Esophagus squamous epithelium (tissue), 5 donors: ENCODE measurements at regions not wholly inside any gene's neighbourhood (a gene's known extent, or its start where the extent isn't known, plus 50 kb on each side); places are given as distances from the start of the nearest gene placed in this dataset.
"Not testable (repeated sequence)": the region's sequence is repeated elsewhere in the genome, so short reads cannot be mapped to it uniquely, and the experiment has no call there.

Experiments used
- DNase-seq: peaks from one replicate; lab custom pipeline; 2025; lab: John Stamatoyannopoulos, UW
- H3K27ac ChIP-seq, 4 donors: fragments of 200-600 bp; sonication (generic); one replicate each; pipeline ENCODE4 v1.5.1; 2016 to 2019; ENCODE audit warnings: mild to moderate bottlenecking in 1 of 4
- H3K27me3 ChIP-seq, 4 donors: fragments of 200-600 bp; sonication (generic); 1 replicate in 3 of 4; 2 replicates in 1 of 4; pipeline versions ENCODE4 v1.5.1 to v1.6.0; 2017 to 2021; ENCODE audit warnings: antibody characterized with exemption in 1 of 4
- H3K36me3 ChIP-seq, 3 donors: fragments of 200-600 bp; sonication (generic); one replicate each; pipeline ENCODE4 v1.5.1; 2016 to 2019
- H3K4me1 ChIP-seq, 3 donors: fragments of 200-600 bp; sonication (generic); one replicate each; pipeline ENCODE4 v1.5.1; 2017 to 2019
- H3K4me3 ChIP-seq, 4 donors: fragments of 200-600 bp; sonication (generic); 1 replicate in 3 of 4; 2 replicates in 1 of 4; pipeline ENCODE4 v1.5.1; 2016 to 2019; ENCODE audit warnings: mild to moderate bottlenecking in 2 of 4, moderate library complexity in 1 of 4
- H3K9me3 ChIP-seq, 3 donors: fragments of 200-600 bp; sonication (generic); one replicate each; pipeline ENCODE4 v1.5.1; 2016 to 2019
- POLR2A ChIP-seq, 4 donors: fragments of 450-650 bp; IDR thresholded peaks; one replicate each; pipeline ENCODE4 v1.6.1; 2017; ENCODE audit warnings: antibody characterized with exemption in 4 of 4, mild to moderate bottlenecking in 4 of 4, moderate library complexity in 3 of 4
- WGBS, 2 donors: methylation state at CpG; one replicate each; pipeline ENCODE4 v1.1.5; 2018; 5-methylcytosine and 5-hydroxymethylcytosine counted together
- intact Hi-C: fragments of 100-400 bp; cut with DNase I; formaldehyde crosslinking; loops from one replicate; pipeline ENCODE4 v1.15.0; 2022
- TF ChIP-seq, protein P1 (sequence below), 6 experiments: fragments of 450-650 bp in 4 of 6; fragments of 200-600 bp in 2 of 6; sonication (generic) in 2 of 6; IDR thresholded peaks; one replicate each; pipeline ENCODE4 v1.5.1; 2016 to 2019; ENCODE audit warnings: antibody characterized with exemption in 6 of 6, mild to moderate bottlenecking in 4 of 6, moderate library complexity in 4 of 6
- donor health status: DM: yes; HTN: yes; CAD: no.

DNA sequence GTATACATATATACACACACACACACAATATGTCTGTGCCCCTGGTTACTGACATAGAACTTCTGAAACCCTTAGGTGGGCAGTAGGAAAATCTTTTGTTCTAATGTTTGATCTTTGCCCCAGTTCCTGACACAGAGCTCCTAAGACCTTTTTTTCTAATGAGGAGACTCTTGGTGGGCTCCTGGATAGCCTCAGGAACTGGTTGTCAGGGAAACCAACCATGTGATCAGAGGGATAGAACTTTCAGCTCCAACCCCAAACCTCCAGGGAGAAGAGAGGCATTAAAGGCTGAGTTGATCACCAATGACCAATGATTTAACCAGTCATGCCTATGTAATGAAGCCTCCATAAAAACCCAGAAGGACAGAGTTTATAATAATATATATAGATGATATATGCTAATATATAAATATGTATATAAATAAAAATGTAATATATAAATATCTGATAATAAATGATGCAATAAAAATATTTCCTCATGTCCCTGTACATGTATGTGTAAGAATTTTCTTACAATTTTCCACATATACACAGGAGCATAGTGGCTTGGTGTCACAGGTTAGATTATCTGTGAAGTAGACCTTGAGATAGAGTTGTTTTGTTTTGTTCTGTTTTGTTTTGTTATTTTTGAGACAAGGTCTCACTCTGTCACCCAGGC is 93.3 kb downstream of the GPX5 start:
- Histone ChIP-seq H3K9me3 (no peaks in the 10 kb centered on the region), H3K36me3 (no peaks in the 10 kb centered on the region), H3K4me1 (no peaks in the 10 kb centered on the region), H3K27me3 (peaks cover 0 to 69% (median 0%) of the 10 kb centered on the region in 4 donors), H3K27ac (no peak overlapping the region), H3K4me3 (no peak overlapping the region)
- no peak for DNase-seq
- no peak for TF ChIP-seq POLR2A (IDR thresholded peaks at IDR 0.05)
- TF ChIP-seq, protein P1, sequence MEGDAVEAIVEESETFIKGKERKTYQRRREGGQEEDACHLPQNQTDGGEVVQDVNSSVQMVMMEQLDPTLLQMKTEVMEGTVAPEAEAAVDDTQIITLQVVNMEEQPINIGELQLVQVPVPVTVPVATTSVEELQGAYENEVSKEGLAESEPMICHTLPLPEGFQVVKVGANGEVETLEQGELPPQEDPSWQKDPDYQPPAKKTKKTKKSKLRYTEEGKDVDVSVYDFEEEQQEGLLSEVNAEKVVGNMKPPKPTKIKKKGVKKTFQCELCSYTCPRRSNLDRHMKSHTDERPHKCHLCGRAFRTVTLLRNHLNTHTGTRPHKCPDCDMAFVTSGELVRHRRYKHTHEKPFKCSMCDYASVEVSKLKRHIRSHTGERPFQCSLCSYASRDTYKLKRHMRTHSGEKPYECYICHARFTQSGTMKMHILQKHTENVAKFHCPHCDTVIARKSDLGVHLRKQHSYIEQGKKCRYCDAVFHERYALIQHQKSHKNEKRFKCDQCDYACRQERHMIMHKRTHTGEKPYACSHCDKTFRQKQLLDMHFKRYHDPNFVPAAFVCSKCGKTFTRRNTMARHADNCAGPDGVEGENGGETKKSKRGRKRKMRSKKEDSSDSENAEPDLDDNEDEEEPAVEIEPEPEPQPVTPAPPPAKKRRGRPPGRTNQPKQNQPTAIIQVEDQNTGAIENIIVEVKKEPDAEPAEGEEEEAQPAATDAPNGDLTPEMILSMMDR (IDR thresholded peaks at IDR 0.05) = no peak
- intact Hi-C loops = no loop called here

DNA sequence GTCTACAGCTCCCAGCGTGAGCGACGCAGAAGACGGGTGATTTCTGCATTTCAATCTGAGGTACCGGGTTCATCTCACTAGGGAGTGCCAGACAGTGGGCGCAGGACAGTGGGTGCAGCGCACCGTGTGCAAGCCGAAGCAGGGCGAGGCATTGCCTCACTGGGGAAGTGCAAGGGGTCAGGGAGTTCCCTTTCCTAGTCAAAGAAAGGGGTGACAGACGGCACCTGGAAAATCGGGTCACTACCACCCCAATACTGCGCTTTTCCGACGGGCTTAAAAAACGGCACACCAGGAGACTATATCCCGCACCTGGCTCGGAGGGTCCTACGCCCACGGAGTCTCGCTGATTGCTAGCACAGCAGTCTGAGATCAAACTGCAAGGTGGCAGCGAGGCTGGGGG is 95.6 kb downstream of the GPX5 start:
- 28 to 59% methylated on average over 10 of the region's 22 CpGs for WGBS, 2 donors
- peaks cover 0 to 48% (median 0%) of the 10 kb centered on the region in 4 donors for H3K27me3 ChIP-seq
- H3K4me3 ChIP-seq, H3K4me1 ChIP-seq, H3K9me3 ChIP-seq, intact Hi-C loops, DNase-seq, H3K27ac ChIP-seq, H3K36me3 ChIP-seq: not testable (repeated sequence)

DNA sequence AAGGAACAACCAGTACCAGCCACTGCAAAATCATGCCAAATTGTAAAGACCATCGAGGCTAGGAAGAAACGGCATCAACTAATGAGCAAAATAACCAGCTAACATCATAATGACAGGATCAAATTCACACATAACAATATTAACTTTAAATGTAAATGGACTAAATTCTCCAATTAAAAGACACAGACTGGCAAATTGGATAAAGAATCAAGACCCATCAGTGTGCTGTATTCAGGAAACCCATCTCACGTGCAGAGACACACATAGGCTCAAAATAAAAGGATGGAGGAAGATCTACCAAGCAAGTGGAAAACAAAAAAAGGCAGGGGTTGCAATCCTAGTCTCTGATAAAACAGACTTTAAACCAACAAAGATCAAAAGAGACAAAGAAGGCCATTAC is 97.6 kb downstream of the GPX5 start:
- DNase-seq, H3K9me3 ChIP-seq, H3K36me3 ChIP-seq, H3K27ac ChIP-seq, intact Hi-C loops, H3K4me3 ChIP-seq, H3K4me1 ChIP-seq: not testable (repeated sequence)
- H3K27me3 ChIP-seq = peaks cover 0 to 31% (median 0%) of the 10 kb centered on the region in 4 donors
- 71 to 87% methylated on average over 3 of the region's 3 CpGs for WGBS, 2 donors

DNA sequence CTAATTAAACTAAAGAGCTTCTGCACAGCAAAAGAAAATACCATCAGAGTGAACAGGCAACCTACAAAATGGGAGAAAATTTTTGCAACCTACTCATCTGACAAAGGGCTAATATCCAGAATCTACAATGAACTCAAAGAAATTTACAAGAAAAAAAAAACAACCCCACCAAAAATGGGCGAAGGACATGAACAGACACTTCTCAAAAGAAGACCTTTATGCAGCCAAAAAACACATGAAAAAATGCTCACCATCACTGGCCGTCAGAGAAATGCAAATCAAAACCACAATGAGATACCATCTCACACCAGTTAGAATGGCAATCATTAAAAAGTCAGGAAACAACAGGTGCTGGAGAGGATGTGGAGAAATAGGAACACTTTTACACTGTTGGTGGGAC is 100.7 kb downstream of the GPX5 start:
- 50 to 81% methylated on average over 2 of the region's 2 CpGs for WGBS, 2 donors
- H3K27ac ChIP-seq, H3K27me3 ChIP-seq, intact Hi-C loops, H3K36me3 ChIP-seq, H3K4me1 ChIP-seq, H3K4me3 ChIP-seq, H3K9me3 ChIP-seq, DNase-seq: not testable (repeated sequence)

DNA sequence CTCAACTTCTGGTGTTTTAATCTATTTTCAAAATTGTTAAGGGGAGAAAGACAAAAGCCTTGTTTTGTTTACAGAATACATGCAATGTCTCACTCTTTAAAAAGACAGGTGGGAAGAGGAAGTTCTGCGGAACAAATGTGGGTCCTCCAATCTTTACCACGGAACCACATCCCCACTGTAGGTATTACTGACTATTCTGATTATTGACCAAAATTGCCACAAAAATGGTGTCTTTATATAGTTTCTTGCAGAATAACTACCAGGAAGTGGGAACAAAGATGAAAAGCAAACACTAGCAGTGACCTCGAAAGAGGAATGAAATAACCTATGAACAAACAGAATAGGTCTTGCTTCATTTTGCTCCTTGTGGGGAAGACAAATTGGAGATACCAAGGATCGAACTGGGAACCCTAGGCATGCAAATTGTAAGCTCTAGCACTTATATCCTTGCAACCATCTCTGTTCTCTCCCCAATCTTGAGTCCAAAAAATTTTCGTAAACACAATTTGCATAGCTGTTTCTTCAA is 106.7 kb downstream of the GPX5 start:
- no peak for DNase-seq
- TF ChIP-seq POLR2A (IDR thresholded peaks at IDR 0.05) = no peak
- TF ChIP-seq, protein P1 (IDR thresholded peaks at IDR 0.05) = no peak
- H3K27ac ChIP-seq = no peak overlapping the region
- WGBS, 2 donors = 66 to 72% methylated on average over 5 of the region's 5 CpGs
- H3K4me1 ChIP-seq = peaks cover 0 to 12% (median 0%) of the 10 kb centered on the region in 3 donors
- no peak overlapping the region for H3K4me3 ChIP-seq
- intact Hi-C loops = no loop called here
- no peaks in the 10 kb centered on the region for H3K9me3 ChIP-seq
- H3K36me3 ChIP-seq = no peaks in the 10 kb centered on the region
- peaks cover 0 to 67% (median 7%) of the 10 kb centered on the region in 4 donors for H3K27me3 ChIP-seq

DNA sequence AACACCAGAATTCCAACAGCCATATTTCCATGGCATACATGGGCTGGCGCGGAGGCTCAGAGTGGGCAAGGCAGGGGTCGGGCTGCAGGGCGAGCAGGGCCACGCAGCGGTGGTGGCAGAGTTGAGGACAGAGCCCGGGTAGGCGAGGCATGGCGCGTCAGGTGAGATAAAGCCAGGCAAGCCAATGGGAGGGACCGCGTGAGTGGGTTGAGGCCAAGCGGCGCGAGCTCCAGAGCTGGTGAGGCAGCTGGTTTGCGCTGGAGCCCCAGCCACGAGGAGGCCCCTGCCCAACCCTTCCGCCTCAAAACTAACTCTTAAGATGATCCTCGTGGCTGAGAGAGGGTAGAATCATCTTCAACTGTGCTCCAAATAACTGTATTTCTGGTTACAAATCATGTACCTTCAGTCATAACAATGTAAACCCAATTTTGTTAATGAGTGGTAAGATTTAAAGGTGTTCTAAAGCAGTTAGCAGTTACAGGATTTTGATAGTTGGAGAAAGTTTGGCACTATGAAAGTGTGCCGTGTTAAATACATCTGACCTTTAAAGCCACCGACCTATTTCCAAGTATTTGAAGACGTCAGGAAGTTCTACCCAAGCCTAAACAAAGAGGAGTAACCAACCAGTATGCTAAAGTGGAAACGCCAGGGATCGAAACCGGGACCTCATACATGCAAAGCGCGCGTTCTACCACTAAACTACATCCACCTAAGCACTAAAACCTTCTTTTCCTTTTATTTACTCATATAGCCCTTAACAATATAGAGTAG is 107.9 kb downstream of the GPX5 start:
- H3K9me3 ChIP-seq = no peaks in the 10 kb centered on the region
- no peak overlapping the region for H3K4me3 ChIP-seq
- H3K27me3 ChIP-seq = peaks cover 0 to 78% (median 7%) of the 10 kb centered on the region in 4 donors
- TF ChIP-seq, protein P1 (IDR thresholded peaks at IDR 0.05) = no peak
- no peak for TF ChIP-seq POLR2A (IDR thresholded peaks at IDR 0.05)
- no peaks in the 10 kb centered on the region for H3K36me3 ChIP-seq
- H3K27ac ChIP-seq = no peak overlapping the region
- intact Hi-C loops = no loop called here
- WGBS, 2 donors = 68 to 85% methylated on average over 27 to 28 of the region's 28 CpGs
- H3K4me1 ChIP-seq = peaks cover 0 to 12% (median 0%) of the 10 kb centered on the region in 3 donors
- no peak for DNase-seq
